Endothelial cell (in vitro differentiated cells): ENCODE measurements at regions not wholly inside any gene's neighbourhood (a gene's known extent, or its start where the extent isn't known, plus 50 kb on each side); places are given as distances from the start of the nearest gene placed in this dataset.

Source experiments
- DNase-seq: peaks from one replicate; pipeline ENCODE4 v3.0.0; 2021; ENCODE audit warnings: low spot score
- H3K27ac Mint-ChIP-seq: one replicate; pipeline ENCODE4 v1.8.0; 2021; ENCODE audit warnings: mixed read lengths, inconsistent platforms; ENCODE audit not compliant: unreplicated experiment
- H3K27me3 Mint-ChIP-seq: one replicate; pipeline ENCODE4 v1.8.0; 2021; ENCODE audit warnings: mild to moderate bottlenecking, moderate library complexity, mixed read lengths, inconsistent platforms; ENCODE audit not compliant: unreplicated experiment
- H3K36me3 Mint-ChIP-seq: one replicate; pipeline ENCODE4 v1.8.0; 2021; ENCODE audit warnings: mild to moderate bottlenecking, low read depth, mixed read lengths, inconsistent platforms; ENCODE audit not compliant: unreplicated experiment
- H3K4me1 Mint-ChIP-seq: one replicate; pipeline ENCODE4 v1.8.0; 2021; ENCODE audit warnings: mild to moderate bottlenecking, mixed read lengths, inconsistent platforms; ENCODE audit not compliant: unreplicated experiment
- H3K4me3 Mint-ChIP-seq: one replicate; pipeline ENCODE4 v1.8.0; 2021; ENCODE audit warnings: mild to moderate bottlenecking, mixed read lengths, inconsistent platforms; ENCODE audit not compliant: unreplicated experiment
- H3K9me3 Mint-ChIP-seq: one replicate; pipeline ENCODE4 v1.8.0; 2021; ENCODE audit warnings: mixed read lengths, inconsistent platforms; ENCODE audit not compliant: unreplicated experiment
- TF ChIP-seq, protein P1 (sequence below): fragments of 200-600 bp; sonication (generic); IDR thresholded peaks from one replicate; pipeline ENCODE4 v1.5.0; 2021; ENCODE audit warnings: antibody characterized with exemption; ENCODE audit not compliant: unreplicated experiment

DNA sequence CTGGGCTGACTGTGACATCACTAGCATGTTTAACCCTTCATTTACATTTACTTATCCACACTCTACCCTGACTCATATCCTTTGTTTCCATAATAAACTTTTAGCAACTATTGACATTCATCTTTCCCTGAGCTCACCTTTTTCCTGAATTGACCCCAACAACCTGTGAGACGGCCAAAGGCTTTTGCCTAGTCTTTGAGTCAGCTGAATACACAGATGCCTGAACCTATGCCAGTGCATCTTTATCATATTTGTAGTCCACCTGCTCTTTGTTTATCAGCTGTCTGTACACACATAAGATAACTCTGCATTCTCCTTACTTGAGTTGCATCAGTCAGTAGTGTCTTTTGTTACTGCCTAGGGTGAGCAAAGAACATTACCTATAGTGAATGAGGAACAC is 128.5 kb upstream of the HMHB1 start:
- DNase-seq = no peak
- Mint-ChIP-seq H3K27me3 (no peaks in the 10 kb centered on the region), H3K4me3 (no peak overlapping the region), H3K27ac (no peak overlapping the region), H3K36me3 (no peaks in the 10 kb centered on the region), H3K9me3 (no peaks in the 10 kb centered on the region), H3K4me1 (no peaks in the 10 kb centered on the region)
- TF ChIP-seq, protein P1, sequence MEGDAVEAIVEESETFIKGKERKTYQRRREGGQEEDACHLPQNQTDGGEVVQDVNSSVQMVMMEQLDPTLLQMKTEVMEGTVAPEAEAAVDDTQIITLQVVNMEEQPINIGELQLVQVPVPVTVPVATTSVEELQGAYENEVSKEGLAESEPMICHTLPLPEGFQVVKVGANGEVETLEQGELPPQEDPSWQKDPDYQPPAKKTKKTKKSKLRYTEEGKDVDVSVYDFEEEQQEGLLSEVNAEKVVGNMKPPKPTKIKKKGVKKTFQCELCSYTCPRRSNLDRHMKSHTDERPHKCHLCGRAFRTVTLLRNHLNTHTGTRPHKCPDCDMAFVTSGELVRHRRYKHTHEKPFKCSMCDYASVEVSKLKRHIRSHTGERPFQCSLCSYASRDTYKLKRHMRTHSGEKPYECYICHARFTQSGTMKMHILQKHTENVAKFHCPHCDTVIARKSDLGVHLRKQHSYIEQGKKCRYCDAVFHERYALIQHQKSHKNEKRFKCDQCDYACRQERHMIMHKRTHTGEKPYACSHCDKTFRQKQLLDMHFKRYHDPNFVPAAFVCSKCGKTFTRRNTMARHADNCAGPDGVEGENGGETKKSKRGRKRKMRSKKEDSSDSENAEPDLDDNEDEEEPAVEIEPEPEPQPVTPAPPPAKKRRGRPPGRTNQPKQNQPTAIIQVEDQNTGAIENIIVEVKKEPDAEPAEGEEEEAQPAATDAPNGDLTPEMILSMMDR = no peak

DNA sequence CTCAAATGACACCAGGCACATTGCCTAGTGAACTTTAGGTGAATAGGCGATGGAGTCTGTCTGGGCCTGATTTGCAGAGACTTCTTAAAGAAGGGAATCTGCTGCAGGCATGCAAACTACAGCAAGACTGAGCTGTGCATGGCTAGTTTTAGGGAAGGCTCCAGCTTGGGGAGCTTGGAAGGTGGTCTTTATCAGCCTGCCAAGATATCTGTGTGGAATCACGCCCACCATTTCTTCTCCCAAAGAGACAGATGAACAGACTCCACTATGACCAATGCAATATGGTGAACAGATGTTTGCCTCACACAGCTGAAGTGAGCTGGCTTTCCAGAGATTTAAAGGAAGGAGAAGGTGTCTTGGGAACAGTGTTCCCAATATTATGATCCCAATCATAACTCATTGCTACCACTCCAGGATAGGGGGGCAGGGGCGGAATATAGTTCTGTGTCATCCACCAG is 129.0 kb upstream of the HMHB1 start:
- H3K4me1 Mint-ChIP-seq = no peaks in the 10 kb centered on the region
- TF ChIP-seq, protein P1 = no peak
- H3K27ac Mint-ChIP-seq = no peak overlapping the region
- H3K4me3 Mint-ChIP-seq = no peak overlapping the region
- no peaks in the 10 kb centered on the region for H3K27me3 Mint-ChIP-seq
- H3K9me3 Mint-ChIP-seq = no peaks in the 10 kb centered on the region
- no peaks in the 10 kb centered on the region for H3K36me3 Mint-ChIP-seq
- no peak for DNase-seq

DNA sequence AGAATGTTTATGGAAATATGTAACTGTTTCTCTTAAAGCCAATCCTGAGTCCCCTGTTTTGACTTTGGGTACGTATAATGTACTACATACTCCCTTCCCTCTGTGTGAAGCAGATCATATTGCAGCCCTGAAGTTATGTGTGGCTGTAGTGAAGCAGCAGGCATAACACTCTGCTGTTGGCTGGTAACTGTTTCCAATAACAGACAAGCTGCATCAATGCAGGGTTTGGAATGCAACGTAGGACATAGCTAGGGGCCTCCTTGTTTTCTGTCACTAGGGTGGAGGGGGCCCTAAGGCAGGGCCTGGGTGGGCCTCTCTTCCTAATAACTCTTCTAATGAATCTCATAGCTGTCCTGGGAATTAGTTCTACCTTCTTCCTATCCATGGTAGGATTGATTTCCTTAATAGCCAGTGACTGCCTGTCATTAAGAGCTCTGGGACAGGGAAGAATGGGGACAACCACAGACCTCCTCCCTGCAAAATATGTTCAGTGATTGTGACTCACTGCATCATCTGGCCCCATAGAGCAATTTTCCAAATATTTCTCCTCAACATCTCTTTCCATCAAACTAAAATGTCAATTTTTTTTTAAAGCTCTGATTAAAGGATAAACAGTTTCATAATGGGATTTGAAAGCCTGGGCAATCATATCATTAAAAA is 129.6 kb upstream of the HMHB1 start:
- Mint-ChIP-seq H3K27me3 (no peaks in the 10 kb centered on the region), H3K9me3 (no peaks in the 10 kb centered on the region)

DNA sequence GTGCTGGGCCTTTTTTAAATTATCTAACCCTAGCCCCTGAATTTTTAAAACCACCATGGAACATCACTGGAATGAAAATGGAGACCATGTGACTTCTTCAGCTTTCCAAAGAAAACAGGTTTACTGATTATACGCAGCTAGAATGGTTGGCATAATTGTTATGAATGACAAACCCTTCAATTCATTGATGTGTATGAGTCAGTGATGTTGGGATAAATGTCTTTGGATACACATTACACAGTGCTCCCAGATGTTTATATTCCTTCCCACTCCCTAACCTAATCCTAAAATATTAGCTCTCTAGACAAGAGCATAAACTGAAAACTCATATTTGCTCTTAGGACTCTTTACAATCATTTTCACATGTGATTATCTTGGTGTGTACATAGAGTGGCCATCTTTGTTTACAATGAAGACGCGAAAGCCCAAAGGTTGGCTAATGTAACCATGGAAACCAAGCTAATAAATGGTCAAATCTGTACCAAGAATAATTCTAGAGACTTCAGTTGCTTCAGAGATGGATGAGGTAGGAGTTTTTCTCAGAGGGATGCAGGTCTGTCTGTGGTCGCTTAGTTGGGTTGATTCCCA is 131.2 kb upstream of the HMHB1 start:
- H3K27ac Mint-ChIP-seq = no peak overlapping the region
- H3K4me1 Mint-ChIP-seq = no peaks in the 10 kb centered on the region

More for the DNA sequence above, 129.6 kb upstream of the HMHB1 start:
- no peak for DNase-seq
- TF ChIP-seq, protein P1 = no peak
- H3K4me1 Mint-ChIP-seq = no peaks in the 10 kb centered on the region
- H3K27ac Mint-ChIP-seq = no peak overlapping the region
- H3K36me3 Mint-ChIP-seq = no peaks in the 10 kb centered on the region
- H3K4me3 Mint-ChIP-seq = no peak overlapping the region

DNA sequence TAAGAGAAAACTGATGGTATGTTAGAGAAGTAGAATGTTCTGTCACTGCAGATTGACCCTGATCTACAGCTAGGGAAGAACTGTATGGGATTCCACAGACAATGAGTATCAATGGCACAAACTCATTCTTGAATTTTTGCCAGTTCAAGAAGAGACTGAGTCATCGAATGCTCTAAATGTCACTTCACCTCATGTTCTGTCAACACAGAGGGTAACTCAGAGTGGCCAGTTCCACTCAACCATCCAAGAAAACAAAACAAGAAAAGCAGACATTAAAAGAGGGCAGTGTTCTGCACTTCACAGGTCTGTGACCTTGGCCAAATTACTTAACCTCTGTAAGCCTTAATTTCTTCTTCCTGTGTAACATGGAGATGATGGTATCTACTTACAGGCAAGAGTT is 132.2 kb upstream of the HMHB1 start:
- DNase-seq = no peak
- TF ChIP-seq, protein P1 = no peak
- H3K4me1 Mint-ChIP-seq = no peaks in the 10 kb centered on the region
- no peaks in the 10 kb centered on the region for H3K36me3 Mint-ChIP-seq
- H3K9me3 Mint-ChIP-seq = no peaks in the 10 kb centered on the region
- H3K27ac Mint-ChIP-seq = no peak overlapping the region
- no peak overlapping the region for H3K4me3 Mint-ChIP-seq
- no peaks in the 10 kb centered on the region for H3K27me3 Mint-ChIP-seq

More for the DNA sequence above, 131.2 kb upstream of the HMHB1 start:
- TF ChIP-seq, protein P1 = no peak
- Mint-ChIP-seq H3K4me3 (no peak overlapping the region), H3K9me3 (no peaks in the 10 kb centered on the region), H3K27me3 (no peaks in the 10 kb centered on the region), H3K36me3 (no peaks in the 10 kb centered on the region)
- DNase-seq = no peak
